ENCODE measurements at regions not wholly inside any gene's neighbourhood (a gene's known extent, or its start where the extent isn't known, plus 50 kb on each side); places are given as distances from the start of the nearest gene placed in this dataset.

GRCh38 chr2:43085929-43086328 lies 140.5 kb downstream of the ZFP36L2 start:
- no peak for DNase-seq
- no peak overlapping the region for H3K4me3 Mint-ChIP-seq
- peaks cover 2% of the 10 kb centered on the region for H3K9me3 Mint-ChIP-seq
- H3K36me3 Mint-ChIP-seq (ENCODE audit: low read depth), result no peaks in the 10 kb centered on the region
- H3K27ac Mint-ChIP-seq, result no peak overlapping the region
- no peaks in the 10 kb centered on the region for H3K4me1 Mint-ChIP-seq
- CTCF ChIA-PET, result no interaction called here
- POLR2A ChIA-PET, result no interaction called here
- peaks cover 3% of the 10 kb centered on the region for H3K27me3 Mint-ChIP-seq

GRCh38 chr2:43085505-43085904 lies 140.9 kb downstream of the ZFP36L2 start:
- no peak overlapping the region for H3K4me3 Mint-ChIP-seq
- peaks cover 3% of the 10 kb centered on the region for H3K27me3 Mint-ChIP-seq
- H3K9me3 Mint-ChIP-seq, result no peaks in the 10 kb centered on the region
- ChIA-PET POLR2A (no interaction called here), CTCF (no interaction called here)
- no peaks in the 10 kb centered on the region for H3K4me1 Mint-ChIP-seq
- no peak for DNase-seq
- H3K27ac Mint-ChIP-seq, result no peak overlapping the region
- no peaks in the 10 kb centered on the region for H3K36me3 Mint-ChIP-seq (ENCODE audit: low read depth)

GRCh38 chr2:43084699-43085091 lies 141.7 kb downstream of the ZFP36L2 start:
- no peak for DNase-seq
- POLR2A ChIA-PET, result no interaction called here
- no peaks in the 10 kb centered on the region for H3K9me3 Mint-ChIP-seq
- no peaks in the 10 kb centered on the region for H3K36me3 Mint-ChIP-seq (ENCODE audit: low read depth)
- no peak overlapping the region for H3K27ac Mint-ChIP-seq
- CTCF ChIA-PET, result interaction anchor here (0.6 kb wide), 1 partner anchor 112 kb away, joined by 6 read pairs; no protein-coding TSS in a partner anchor
- H3K4me1 Mint-ChIP-seq, result no peaks in the 10 kb centered on the region
- H3K27me3 Mint-ChIP-seq, result no peaks in the 10 kb centered on the region
- no peak overlapping the region for H3K4me3 Mint-ChIP-seq

- Mint-ChIP-seq H3K27me3 (no peaks in the 10 kb centered on the region), H3K27ac (no peak overlapping the region), H3K4me3 (no peak overlapping the region), H3K36me3 (ENCODE audit: low read depth) (no peaks in the 10 kb centered on the region), H3K9me3 (no peaks in the 10 kb centered on the region), H3K4me1 (no peaks in the 10 kb centered on the region)
- CTCF ChIA-PET, result interaction anchor here (0.6 kb wide), 1 partner anchor 111 kb away, joined by 6 read pairs; no protein-coding TSS in a partner anchor
- DNase-seq, result no peak
- POLR2A ChIA-PET, result no interaction called here
Measured at GRCh38 chr2:43083710-43084698, 142.4 kb downstream of the ZFP36L2 start.

GRCh38 chr2:43082903-43083677 lies 143.3 kb downstream of the ZFP36L2 start:
- Mint-ChIP-seq H3K9me3 (no peaks in the 10 kb centered on the region), H3K4me1 (no peaks in the 10 kb centered on the region), H3K4me3 (no peak overlapping the region), H3K36me3 (ENCODE audit: low read depth) (no peaks in the 10 kb centered on the region), H3K27me3 (no peaks in the 10 kb centered on the region), H3K27ac (no peak overlapping the region)
- CTCF ChIA-PET, result no interaction called here
- DNase-seq, result no peak
- POLR2A ChIA-PET, result interaction anchor here (1.1 to 1.6 kb wide), 2 partner anchors 15 to 513 kb away, joined by 3 read pairs; partner anchors contain the start of gene THADA

GRCh38 chr2:43082111-43082894 lies 144.1 kb downstream of the ZFP36L2 start:
- CTCF ChIA-PET, result no interaction called here
- POLR2A ChIA-PET, result interaction anchor here (1.1 to 1.6 kb wide), 2 partner anchors 16 to 514 kb away, joined by 3 read pairs; partner anchors contain the start of gene THADA

GRCh38 chr2:43081131-43081765 lies 145.2 kb downstream of the ZFP36L2 start:
- Mint-ChIP-seq H3K36me3 (ENCODE audit: low read depth) (no peaks in the 10 kb centered on the region), H3K4me3 (no peak overlapping the region), H3K27ac (no peak overlapping the region), H3K9me3 (no peaks in the 10 kb centered on the region), H3K27me3 (no peaks in the 10 kb centered on the region), H3K4me1 (no peaks in the 10 kb centered on the region)
- POLR2A ChIA-PET, result interaction anchor here (1.6 kb wide), 1 partner anchor 515 kb away, joined by 3 read pairs; the partner anchor contains the start of gene THADA
- DNase-seq, result no peak
- CTCF ChIA-PET, result no interaction called here

More at GRCh38 chr2:43082111-43082894, 144.1 kb downstream of the ZFP36L2 start:
- Mint-ChIP-seq H3K4me1 (no peaks in the 10 kb centered on the region), H3K36me3 (ENCODE audit: low read depth) (no peaks in the 10 kb centered on the region), H3K27me3 (no peaks in the 10 kb centered on the region), H3K9me3 (no peaks in the 10 kb centered on the region), H3K4me3 (no peak overlapping the region), H3K27ac (no peak overlapping the region)
- DNase-seq, result no peak

GRCh38 chr2:43080571-43081021 lies 145.8 kb downstream of the ZFP36L2 start:
- Mint-ChIP-seq H3K4me1 (no peaks in the 10 kb centered on the region), H3K36me3 (ENCODE audit: low read depth) (no peaks in the 10 kb centered on the region), H3K9me3 (no peaks in the 10 kb centered on the region), H3K27me3 (no peaks in the 10 kb centered on the region), H3K27ac (no peak overlapping the region), H3K4me3 (no peak overlapping the region)
- ChIA-PET CTCF (interaction anchor here (1.4 kb wide), 1 partner anchor 65 kb away, joined by 3 read pairs; no protein-coding TSS in a partner anchor), POLR2A (no interaction called here)
- no peak for DNase-seq

- no peaks in the 10 kb centered on the region for H3K4me1 Mint-ChIP-seq
- H3K27ac Mint-ChIP-seq, result no peak overlapping the region
- H3K4me3 Mint-ChIP-seq, result no peak overlapping the region
- H3K9me3 Mint-ChIP-seq, result no peaks in the 10 kb centered on the region
- H3K27me3 Mint-ChIP-seq, result no peaks in the 10 kb centered on the region
- ChIA-PET POLR2A (no interaction called here), CTCF (interaction anchor here (1.4 kb wide), 1 partner anchor 63 kb away, joined by 3 read pairs; no protein-coding TSS in a partner anchor)
- DNase-seq, result no peak
- no peaks in the 10 kb centered on the region for H3K36me3 Mint-ChIP-seq (ENCODE audit: low read depth)
Measured at GRCh38 chr2:43078781-43079755, 147.3 kb downstream of the ZFP36L2 start.

GRCh38 chr2:43078301-43078700 lies 148.1 kb downstream of the ZFP36L2 start:
- Mint-ChIP-seq H3K36me3 (ENCODE audit: low read depth) (no peaks in the 10 kb centered on the region), H3K27me3 (no peaks in the 10 kb centered on the region), H3K9me3 (no peaks in the 10 kb centered on the region), H3K4me1 (no peaks in the 10 kb centered on the region), H3K27ac (no peak overlapping the region), H3K4me3 (no peak overlapping the region)
- DNase-seq, result no peak
- CTCF ChIA-PET, result no interaction called here
- POLR2A ChIA-PET, result no interaction called here

- no peak overlapping the region for H3K4me3 Mint-ChIP-seq
- H3K9me3 Mint-ChIP-seq, result no peaks in the 10 kb centered on the region
- ChIA-PET POLR2A (no interaction called here), CTCF (interaction anchor here (0.7 kb wide), 1 partner anchor 151 kb away, joined by 3 read pairs; no protein-coding TSS in a partner anchor)
- H3K4me1 Mint-ChIP-seq, result no peaks in the 10 kb centered on the region
- H3K27ac Mint-ChIP-seq, result no peak overlapping the region
- DNase-seq, result no peak
- H3K27me3 Mint-ChIP-seq, result no peaks in the 10 kb centered on the region
- no peaks in the 10 kb centered on the region for H3K36me3 Mint-ChIP-seq (ENCODE audit: low read depth)
Measured at GRCh38 chr2:43077876-43078275, 148.5 kb downstream of the ZFP36L2 start.

Measured in activated CD4-positive, alpha-beta memory T cell treated with anti-CD3 and anti-CD28 coated beads, Interleukin-2, amount 10 ng/mL, durations not matched to agents 7 days and 5 days (primary cell).